ENCODE measurements at regions not wholly inside any gene's neighbourhood (a gene's known extent, or its start where the extent isn't known, plus 50 kb on each side); places are given as distances from the start of the nearest gene placed in this dataset.

- TF ChIP-seq CTCF (IDR thresholded peaks at IDR 0.05) (no peak), POLR2A (IDR thresholded peaks at IDR 0.05) (no peak)
Measured at GRCh38 chr20:22462975-22463914, 121.1 kb downstream of the FOXA2 start.
